Activated CD4-positive, CD25-positive, alpha-beta regulatory T cell (primary cell): ENCODE measurements at regions not wholly inside any gene's neighbourhood (a gene's known extent, or its start where the extent isn't known, plus 50 kb on each side); places are given as distances from the start of the nearest gene placed in this dataset.
A peak's percentile ranks its signal among the peaks of the same experiment; 100 is the strongest.
"Not testable (repeated sequence)": the region's sequence is repeated elsewhere in the genome, so short reads cannot be mapped to it uniquely, and the experiment has no call there.

ENCODE experiments used
- DNase-seq, 4 experiments: peaks; one replicate each; lab custom pipeline; 2025; lab: John Stamatoyannopoulos, UW

- DNase-seq: not testable (repeated sequence)
Measured at GRCh38 chr6:14521861-14522260, 404.3 kb downstream of the CD83 start.

GRCh38 chr6:14524319-14524718 is 406.7 kb downstream of the CD83 start:
- no peak for DNase-seq

GRCh38 chr6:14530385-14530784 is 412.8 kb downstream of the CD83 start:
- no peak for DNase-seq

- no peak for DNase-seq
Measured at GRCh38 chr6:14533446-14533845, 415.9 kb downstream of the CD83 start.

GRCh38 chr6:14537030-14537429 is 419.5 kb downstream of the CD83 start:
- no peak for DNase-seq

GRCh38 chr6:14540276-14540675 is 422.7 kb downstream of the CD83 start:
- no peak for DNase-seq

GRCh38 chr6:14540810-14541540 is 423.4 kb downstream of the CD83 start:
- no peak for DNase-seq

GRCh38 chr6:14542670-14543366 is 425.2 kb downstream of the CD83 start:
- DNase-seq: peak in 2 of 4 experiments; percentile 2 to 14

GRCh38 chr6:14543971-14544585 is 426.5 kb downstream of the CD83 start:
- DNase-seq: no peak

- no peak for DNase-seq
Measured at GRCh38 chr6:14544666-14545065, 427.1 kb downstream of the CD83 start.

- no peak for DNase-seq
Measured at GRCh38 chr6:14545496-14545895, 427.9 kb downstream of the CD83 start.

- DNase-seq: no peak
Measured at GRCh38 chr6:14546036-14546435, 428.5 kb downstream of the CD83 start.

GRCh38 chr6:14547284-14547998 is 429.9 kb downstream of the CD83 start:
- no peak for DNase-seq

- DNase-seq: no peak
Measured at GRCh38 chr6:14549304-14549770, 431.8 kb downstream of the CD83 start.

- no peak for DNase-seq
Measured at GRCh38 chr6:14549871-14550270, 432.3 kb downstream of the CD83 start.

GRCh38 chr6:14550410-14550809 is 432.8 kb downstream of the CD83 start:
- no peak for DNase-seq

- DNase-seq: no peak
Measured at GRCh38 chr6:14550822-14551221, 433.2 kb downstream of the CD83 start.

GRCh38 chr6:14551601-14552000 is 434.0 kb downstream of the CD83 start:
- not testable (repeated sequence) for DNase-seq

- DNase-seq: no peak
Measured at GRCh38 chr6:14552891-14553290, 435.3 kb downstream of the CD83 start.

- DNase-seq: no peak
Measured at GRCh38 chr6:14553515-14553914, 435.9 kb downstream of the CD83 start.

- no peak for DNase-seq
Measured at GRCh38 chr6:14555804-14556203, 438.2 kb downstream of the CD83 start.
